ENCODE measurements at regions not wholly inside any gene's neighbourhood (a gene's known extent, or its start where the extent isn't known, plus 50 kb on each side); places are given as distances from the start of the nearest gene placed in this dataset.

GRCh38 chr6:41439524-41440418, 104.4 kb downstream of the NCR2 start:
- H3K27me3 ChIP-seq (ENCODE audit: control insufficient read depth, insufficient read depth, low read length, poor library complexity, severe bottlenecking) = no peaks in the 10 kb centered on the region
- H3K4me3 Mint-ChIP-seq = no peak overlapping the region
- DNase-seq = no peak
- H3K9me3 Mint-ChIP-seq = no peaks in the 10 kb centered on the region
- WGBS, 2 experiments (ENCODE audit: insufficient coverage in 1 of 2, insufficient read length in 1 of 2) = 66 to 75% methylated on average over 2 to 8 of the region's 8 CpGs
- H3K4me1 ChIP-seq (ENCODE audit: control insufficient read depth, insufficient read depth, low read length) = peaks cover 2% of the 10 kb centered on the region
- no peaks in the 10 kb centered on the region for H3K36me3 ChIP-seq (ENCODE audit: control insufficient read depth, insufficient read depth, low read length)
- no peak overlapping the region for H3K27ac ChIP-seq (ENCODE audit: low read depth, low read length)
- H3K27me3 Mint-ChIP-seq (ENCODE audit: insufficient read depth) = peaks cover 36% of the 10 kb centered on the region
- peaks cover 29% of the 10 kb centered on the region for H3K4me1 Mint-ChIP-seq
- no peak overlapping the region for H3K9ac ChIP-seq (ENCODE audit: extremely low read depth, low read length, poor library complexity, severe bottlenecking)
- no peak overlapping the region for H3K27ac Mint-ChIP-seq
- no peak for TF ChIP-seq CTCF (conservative IDR thresholded peaks at IDR 0.05)
- no peaks in the 10 kb centered on the region for H3K9me3 ChIP-seq (ENCODE audit: control insufficient read depth, low read length)
- H3K4me3 ChIP-seq (ENCODE audit: low read length) = no peak overlapping the region
- no peaks in the 10 kb centered on the region for H3K36me3 Mint-ChIP-seq (ENCODE audit: low read depth)

DNA sequence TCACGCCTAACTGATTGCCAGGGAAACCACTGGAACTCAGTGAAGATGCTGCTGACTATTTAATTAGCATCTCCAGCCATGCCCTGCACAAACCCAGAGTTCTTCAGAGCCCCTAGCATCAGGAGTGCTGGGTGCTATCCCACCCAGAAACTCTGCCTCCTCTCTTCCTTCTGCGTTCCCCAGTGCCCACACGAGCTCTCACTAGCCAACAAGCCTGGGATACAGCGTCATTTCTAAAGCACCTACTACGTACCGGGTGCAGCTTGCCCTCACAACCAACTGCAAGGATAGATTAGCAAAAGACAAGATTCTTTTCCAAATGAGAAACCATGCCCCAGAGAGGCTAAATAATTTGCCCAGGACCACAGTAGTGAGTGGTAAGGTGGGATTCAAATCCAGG, 105.2 kb upstream of the FOXP4 start:
- peaks cover 2% of the 10 kb centered on the region for H3K4me1 ChIP-seq (ENCODE audit: control insufficient read depth, insufficient read depth, low read length)
- H3K36me3 ChIP-seq (ENCODE audit: control insufficient read depth, insufficient read depth, low read length) = no peaks in the 10 kb centered on the region
- no peak for DNase-seq
- WGBS, 2 experiments (ENCODE audit: insufficient coverage in 1 of 2, insufficient read length in 1 of 2) = 91 to 100% methylated on average over 3 to 6 of the region's 6 CpGs
- Mint-ChIP-seq H3K36me3 (ENCODE audit: low read depth) (no peaks in the 10 kb centered on the region), H3K27ac (no peak overlapping the region), H3K4me1 (peaks cover 26% of the 10 kb centered on the region), H3K4me3 (no peak overlapping the region), H3K9me3 (no peaks in the 10 kb centered on the region), H3K27me3 (ENCODE audit: insufficient read depth) (peaks cover 43% of the 10 kb centered on the region)
- no peak overlapping the region for H3K27ac ChIP-seq (ENCODE audit: low read depth, low read length)
- H3K27me3 ChIP-seq (ENCODE audit: control insufficient read depth, insufficient read depth, low read length, poor library complexity, severe bottlenecking) = no peaks in the 10 kb centered on the region
- no peak overlapping the region for H3K4me3 ChIP-seq (ENCODE audit: low read length)
- no peak for TF ChIP-seq CTCF (conservative IDR thresholded peaks at IDR 0.05)
- H3K9ac ChIP-seq (ENCODE audit: extremely low read depth, low read length, poor library complexity, severe bottlenecking) = no peak overlapping the region
- H3K9me3 ChIP-seq (ENCODE audit: control insufficient read depth, low read length) = no peaks in the 10 kb centered on the region

- H3K9me3 ChIP-seq (ENCODE audit: control insufficient read depth, low read length) = no peaks in the 10 kb centered on the region
- no peak overlapping the region for H3K4me3 Mint-ChIP-seq
- H3K27ac Mint-ChIP-seq = no peak overlapping the region
- 85 to 100% methylated on average over 1 to 9 of the region's 9 CpGs for WGBS, 2 experiments (ENCODE audit: insufficient coverage in 1 of 2, insufficient read length in 1 of 2)
- no peak overlapping the region for H3K27ac ChIP-seq (ENCODE audit: low read depth, low read length)
- H3K4me1 Mint-ChIP-seq = peaks cover 26% of the 10 kb centered on the region
- TF ChIP-seq CTCF (conservative IDR thresholded peaks at IDR 0.05) = no peak
- peaks cover 45% of the 10 kb centered on the region for H3K27me3 Mint-ChIP-seq (ENCODE audit: insufficient read depth)
- no peak overlapping the region for H3K4me3 ChIP-seq (ENCODE audit: low read length)
- H3K4me1 ChIP-seq (ENCODE audit: control insufficient read depth, insufficient read depth, low read length) = peaks cover 2% of the 10 kb centered on the region
- no peaks in the 10 kb centered on the region for H3K27me3 ChIP-seq (ENCODE audit: control insufficient read depth, insufficient read depth, low read length, poor library complexity, severe bottlenecking)
- H3K36me3 ChIP-seq (ENCODE audit: control insufficient read depth, insufficient read depth, low read length) = no peaks in the 10 kb centered on the region
- no peaks in the 10 kb centered on the region for H3K36me3 Mint-ChIP-seq (ENCODE audit: low read depth)
- DNase-seq = no peak
- no peak overlapping the region for H3K9ac ChIP-seq (ENCODE audit: extremely low read depth, low read length, poor library complexity, severe bottlenecking)
- no peaks in the 10 kb centered on the region for H3K9me3 Mint-ChIP-seq
Observed at GRCh38 chr6:41441598-41442351, 104.4 kb upstream of the FOXP4 start.

All from endodermal cell (in vitro differentiated cells).